Transverse colon (tissue), 4 donors: ENCODE measurements at regions not wholly inside any gene's neighbourhood (a gene's known extent, or its start where the extent isn't known, plus 50 kb on each side); places are given as distances from the start of the nearest gene placed in this dataset.

Experiments used
- CTCF ChIP-seq, 5 experiments: fragments of 200-600 bp in 3 of 5; fragments of 450-650 bp in 2 of 5; sonication (generic) in 3 of 5; IDR thresholded peaks; 1 replicate in 2 of 5; 2 replicates in 3 of 5; pipeline ENCODE4 v1.5.1; 2016 to 2017; ENCODE audit warnings: antibody characterized with exemption in 5 of 5, inconsistent platforms in 3 of 5, mild to moderate bottlenecking in 2 of 5, moderate library complexity in 1 of 5
- EP300 ChIP-seq: sonication (generic); formaldehyde crosslinking; IDR thresholded peaks from one replicate; pipeline ENCODE4 v1.6.1; 2017; ENCODE audit warnings: antibody characterized with exemption, low read depth
- POLR2A ChIP-seq: fragments of 450-650 bp; IDR thresholded peaks from one replicate; pipeline ENCODE4 v1.6.1; 2016; ENCODE audit warnings: antibody characterized with exemption, mild to moderate bottlenecking, moderate library complexity
- POLR2AphosphoS5 ChIP-seq, 3 donors: sonication (generic); formaldehyde crosslinking; IDR thresholded peaks; one replicate each; pipeline ENCODE4 v1.6.1; 2016; ENCODE audit warnings: antibody characterized with exemption in 3 of 3

GRCh38 chr9:38180656-38181055, 111.6 kb upstream of the SHB start:
- TF ChIP-seq POLR2AphosphoS5 (IDR thresholded peaks at IDR 0.05) (no peak), CTCF (IDR thresholded peaks at IDR 0.05) (no peak), EP300 (no peak), POLR2A (no peak)
